Glomerular endothelial cell (primary cell): ENCODE measurements at regions not wholly inside any gene's neighbourhood (a gene's known extent, or its start where the extent isn't known, plus 50 kb on each side); places are given as distances from the start of the nearest gene placed in this dataset.
A peak's percentile ranks its signal among the peaks of the same experiment; 100 is the strongest.

ENCODE experiments used
- DNase-seq: peaks from one replicate; pipeline ENCODE4 v3.0.0-alpha.2; 2011; ENCODE audit warnings: low read depth, low spot score; ENCODE audit errors: extremely low read depth

- DNase-seq = no peak
Measured at GRCh38 chr3:7793786-7794185, 707.8 kb upstream of the LMCD1 start.

GRCh38 chr3:7798276-7798675 lies 703.3 kb upstream of the LMCD1 start:
- DNase-seq = no peak

GRCh38 chr3:7800006-7800780 lies 701.4 kb upstream of the LMCD1 start:
- no peak for DNase-seq

- DNase-seq = no peak
Measured at GRCh38 chr3:7812490-7812889, 689.1 kb upstream of the LMCD1 start.

- no peak for DNase-seq
Measured at GRCh38 chr3:7813365-7813764, 688.3 kb upstream of the LMCD1 start.

GRCh38 chr3:7817239-7817638 lies 684.4 kb upstream of the LMCD1 start:
- DNase-seq = no peak

GRCh38 chr3:7820969-7821368 lies 680.7 kb upstream of the LMCD1 start:
- no peak for DNase-seq

- no peak for DNase-seq
Measured at GRCh38 chr3:7821858-7822257, 679.8 kb upstream of the LMCD1 start.

- no peak for DNase-seq
Measured at GRCh38 chr3:7841451-7841850, 660.2 kb upstream of the LMCD1 start.

GRCh38 chr3:7843441-7843840 lies 658.2 kb upstream of the LMCD1 start:
- no peak for DNase-seq

GRCh38 chr3:7847021-7847420 lies 654.6 kb upstream of the LMCD1 start:
- no peak for DNase-seq

GRCh38 chr3:7847521-7847920 lies 654.1 kb upstream of the LMCD1 start:
- no peak for DNase-seq

GRCh38 chr3:7854266-7854665 lies 647.4 kb upstream of the LMCD1 start:
- no peak for DNase-seq

GRCh38 chr3:7854721-7855120 lies 646.9 kb upstream of the LMCD1 start:
- DNase-seq = no peak

- DNase-seq = no peak
Measured at GRCh38 chr3:7865611-7866010, 636.0 kb upstream of the LMCD1 start.

GRCh38 chr3:7867587-7867986 lies 634.0 kb upstream of the LMCD1 start:
- DNase-seq = no peak

- DNase-seq = no peak
Measured at GRCh38 chr3:7871003-7871560, 630.5 kb upstream of the LMCD1 start.

GRCh38 chr3:7874116-7874515 lies 627.5 kb upstream of the LMCD1 start:
- DNase-seq = peak; percentile 9

GRCh38 chr3:7875925-7876324 lies 625.7 kb upstream of the LMCD1 start:
- DNase-seq = peak; percentile 20

GRCh38 chr3:7876741-7877297 lies 624.8 kb upstream of the LMCD1 start:
- DNase-seq = peak; percentile 52

- no peak for DNase-seq
Measured at GRCh38 chr3:7877312-7877711, 624.3 kb upstream of the LMCD1 start.

- no peak for DNase-seq
Measured at GRCh38 chr3:7879572-7879971, 622.1 kb upstream of the LMCD1 start.
